MG63 (cell line): ENCODE measurements at regions not wholly inside any gene's neighbourhood (a gene's known extent, or its start where the extent isn't known, plus 50 kb on each side); places are given as distances from the start of the nearest gene placed in this dataset.
"Not testable (repeated sequence)": the region's sequence is repeated elsewhere in the genome, so short reads cannot be mapped to it uniquely, and the experiment has no call there.

Experiments used
- DNase-seq: peaks from one replicate; pipeline ENCODE4 v3.0.0-alpha.2; 2020
- H3K27me3 ChIP-seq: fragments of 250-450 bp; sonication (Bioruptor Pico); 2 replicates; pipeline ENCODE4 v1.5.1; 2020; ENCODE audit warnings: mild to moderate bottlenecking, moderate library complexity
- H3K36me3 ChIP-seq: fragments of 250-450 bp; sonication (Bioruptor Pico); 2 replicates; pipeline ENCODE4 v1.5.1; 2020; ENCODE audit warnings: mild to moderate bottlenecking, moderate library complexity
- H3K4me3 ChIP-seq: fragments of 250-450 bp; sonication (Bioruptor Pico); 2 replicates; pipeline ENCODE4 v1.5.1; 2020; ENCODE audit warnings: mild to moderate bottlenecking, moderate library complexity
- H3K9me3 ChIP-seq: fragments of 250-450 bp; sonication (Bioruptor Pico); 2 replicates; pipeline ENCODE4 v1.5.1; 2020; ENCODE audit warnings: mild to moderate bottlenecking, moderate library complexity

- Histone ChIP-seq H3K4me3 (no peak overlapping the region), H3K36me3 (no peaks in the 10 kb centered on the region)
- no peak for DNase-seq
Measured at GRCh38 chr14:49036984-49037516, 549.1 kb downstream of the RPS29 start.

DNA sequence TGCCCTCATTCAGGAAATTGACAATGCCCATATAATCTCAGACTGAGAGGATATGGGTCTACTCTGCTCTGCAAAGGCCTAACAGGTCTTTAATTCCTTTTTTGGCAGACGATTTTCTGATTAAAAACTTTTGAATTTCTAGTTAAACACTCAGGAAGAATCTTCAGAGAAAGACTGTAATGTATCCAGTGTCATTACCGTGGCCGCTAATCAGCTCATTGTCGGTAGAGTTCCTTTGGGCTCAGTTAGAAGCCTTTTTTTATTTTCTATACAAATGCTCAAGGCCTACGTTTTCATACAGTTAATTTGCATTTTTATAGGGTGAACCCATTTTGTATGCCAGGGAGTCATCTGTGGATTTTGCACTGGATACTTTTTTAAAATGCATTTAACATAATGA, 549.9 kb downstream of the RPS29 start:
- Histone ChIP-seq H3K36me3 (no peaks in the 10 kb centered on the region), H3K4me3 (no peak overlapping the region), H3K27me3 (no peaks in the 10 kb centered on the region), H3K9me3 (no peaks in the 10 kb centered on the region)
- no peak for DNase-seq

More at GRCh38 chr14:49036984-49037516, 549.1 kb downstream of the RPS29 start:
- H3K9me3 ChIP-seq = no peaks in the 10 kb centered on the region
- H3K27me3 ChIP-seq = no peaks in the 10 kb centered on the region

GRCh38 chr14:49033131-49033530, 553.0 kb downstream of the RPS29 start:
- DNase-seq = no peak
- H3K36me3 ChIP-seq = no peaks in the 10 kb centered on the region
- no peaks in the 10 kb centered on the region for H3K9me3 ChIP-seq
- no peaks in the 10 kb centered on the region for H3K27me3 ChIP-seq
- no peak overlapping the region for H3K4me3 ChIP-seq

GRCh38 chr14:49031710-49032109, 554.5 kb downstream of the RPS29 start:
- not testable (repeated sequence) for H3K9me3 ChIP-seq, H3K27me3 ChIP-seq, DNase-seq, H3K36me3 ChIP-seq, H3K4me3 ChIP-seq

DNA sequence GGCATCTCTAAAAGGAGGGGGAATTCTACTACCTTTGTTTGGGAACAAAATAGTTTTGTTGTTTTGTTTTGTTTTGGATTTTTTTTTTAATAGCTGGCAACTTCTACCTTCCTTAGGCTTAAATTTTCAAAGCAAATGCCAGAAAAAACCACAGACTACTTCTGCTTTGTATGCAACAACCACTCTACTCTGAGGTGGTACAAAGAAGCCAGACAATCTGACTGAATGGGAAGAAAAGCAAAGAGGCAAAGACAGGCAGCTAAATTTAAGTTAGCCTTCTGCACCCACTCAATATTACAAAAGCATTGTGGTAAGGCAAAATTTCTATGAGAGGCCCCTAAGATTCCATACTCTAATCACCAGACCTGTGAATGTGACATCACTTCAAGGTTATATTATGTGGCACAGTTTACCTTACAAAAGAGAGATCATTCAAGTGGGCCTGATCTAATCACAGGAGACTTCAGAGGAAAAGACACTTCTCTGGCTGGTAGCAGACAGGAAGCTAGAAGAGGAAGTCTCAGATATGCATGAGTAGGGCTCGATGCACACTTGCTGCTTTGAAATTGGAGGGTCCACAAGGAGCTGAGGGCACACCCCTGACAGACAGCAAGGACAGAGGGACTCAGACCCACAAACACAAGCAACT, 566.6 kb downstream of the RPS29 start:
- Histone ChIP-seq H3K9me3 (no peaks in the 10 kb centered on the region), H3K27me3 (no peaks in the 10 kb centered on the region)

DNA sequence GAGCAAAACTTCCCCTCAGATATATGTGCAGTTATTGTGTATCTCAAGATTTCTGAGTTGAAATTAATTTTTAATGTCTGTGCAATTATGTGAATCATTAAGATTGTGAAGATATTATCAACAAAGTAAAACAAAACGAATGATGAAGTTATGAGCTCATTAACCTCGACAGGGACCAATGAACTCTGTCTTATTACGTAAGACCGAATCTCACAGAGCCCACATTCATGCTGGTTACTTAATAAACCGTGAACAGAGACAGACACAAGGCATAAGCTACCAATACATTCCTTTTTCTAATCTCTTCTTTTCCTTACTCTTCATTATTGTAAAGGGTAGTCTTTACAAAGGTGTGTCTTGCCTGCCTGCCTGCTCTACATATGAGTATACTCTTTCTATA, 568.7 kb downstream of the RPS29 start:
- no peaks in the 10 kb centered on the region for H3K27me3 ChIP-seq
- DNase-seq = no peak
- no peak overlapping the region for H3K4me3 ChIP-seq
- no peaks in the 10 kb centered on the region for H3K9me3 ChIP-seq
- no peaks in the 10 kb centered on the region for H3K36me3 ChIP-seq

More for the DNA sequence above, 566.6 kb downstream of the RPS29 start:
- Histone ChIP-seq H3K4me3 (no peak overlapping the region), H3K36me3 (no peaks in the 10 kb centered on the region)
- no peak for DNase-seq

DNA sequence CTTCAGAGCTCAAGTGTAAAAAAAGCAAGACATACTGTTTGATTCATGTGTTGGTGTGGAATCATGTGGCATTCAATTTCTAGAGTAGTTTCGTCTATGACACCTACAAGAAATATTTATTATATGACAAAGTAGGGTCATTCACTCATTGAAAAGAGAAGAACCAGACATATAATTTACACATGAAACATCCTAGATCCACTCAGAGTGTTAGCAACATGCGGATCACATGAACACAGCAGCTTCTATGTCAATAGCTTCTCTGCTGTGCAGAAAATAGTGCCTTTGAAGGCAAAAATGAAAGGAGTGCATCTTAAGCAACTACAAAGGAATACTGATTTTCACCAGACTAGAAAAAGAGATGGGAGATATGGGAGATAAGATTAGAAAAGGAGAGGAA, 569.8 kb downstream of the RPS29 start:
- Histone ChIP-seq H3K36me3 (no peaks in the 10 kb centered on the region), H3K27me3 (no peaks in the 10 kb centered on the region)
- no peak for DNase-seq

GRCh38 chr14:49014476-49014875, 571.7 kb downstream of the RPS29 start:
- no peak for DNase-seq

More for the DNA sequence above, 569.8 kb downstream of the RPS29 start:
- Histone ChIP-seq H3K9me3 (no peaks in the 10 kb centered on the region), H3K4me3 (no peak overlapping the region)

DNA sequence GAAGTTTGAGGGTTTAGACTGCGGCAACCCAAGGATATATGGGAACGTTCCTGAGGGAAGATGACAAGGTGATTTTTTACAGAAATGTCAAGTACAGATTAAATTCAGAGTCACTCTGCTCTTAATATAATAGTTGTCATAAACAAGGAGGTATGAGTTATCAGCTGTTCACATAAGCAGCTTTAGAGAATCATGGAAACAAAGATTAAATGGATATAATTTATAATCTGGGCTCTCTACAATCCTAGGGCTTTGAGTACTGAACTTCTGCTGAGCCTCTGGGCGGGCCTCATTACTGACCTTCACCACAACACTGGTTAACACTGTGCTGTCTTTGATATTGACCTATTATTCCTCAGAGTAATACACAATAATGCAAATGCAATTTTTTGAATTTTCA, 577.8 kb downstream of the RPS29 start:
- Histone ChIP-seq H3K9me3 (no peaks in the 10 kb centered on the region), H3K36me3 (no peaks in the 10 kb centered on the region), H3K4me3 (no peak overlapping the region), H3K27me3 (no peaks in the 10 kb centered on the region)
- DNase-seq = no peak

More at GRCh38 chr14:49014476-49014875, 571.7 kb downstream of the RPS29 start:
- Histone ChIP-seq H3K4me3 (no peak overlapping the region), H3K9me3 (no peaks in the 10 kb centered on the region), H3K36me3 (no peaks in the 10 kb centered on the region), H3K27me3 (no peaks in the 10 kb centered on the region)

- H3K27me3 ChIP-seq = no peaks in the 10 kb centered on the region
- no peaks in the 10 kb centered on the region for H3K9me3 ChIP-seq
- no peak for DNase-seq
- no peak overlapping the region for H3K4me3 ChIP-seq
- H3K36me3 ChIP-seq = no peaks in the 10 kb centered on the region
Measured at GRCh38 chr14:48991141-48991540, 595.0 kb downstream of the RPS29 start.

DNA sequence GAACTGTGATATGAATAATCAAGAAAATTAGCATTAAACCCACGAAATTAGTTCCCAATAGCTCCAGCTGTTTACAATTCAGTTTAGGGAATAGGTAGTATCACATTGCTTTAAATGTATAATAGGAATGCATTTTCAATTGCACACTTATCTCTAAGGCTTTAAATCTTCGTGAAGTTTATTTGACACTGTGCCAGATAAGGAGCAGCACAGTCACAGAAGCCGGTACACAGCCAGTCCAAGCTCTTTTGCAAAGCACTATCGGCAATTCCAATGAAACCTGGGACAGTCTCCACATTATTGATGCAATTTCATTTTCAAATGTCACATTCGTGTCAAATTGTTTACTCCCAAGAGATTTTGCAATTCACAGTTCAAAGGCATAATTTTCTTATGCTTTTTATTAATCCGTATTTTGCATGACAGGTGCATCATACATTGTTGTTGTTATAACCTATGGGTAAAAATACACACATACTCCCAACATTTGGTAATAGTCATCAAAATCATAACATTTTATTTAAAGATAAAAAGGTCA, 602.8 kb downstream of the RPS29 start:
- H3K27me3 ChIP-seq = no peaks in the 10 kb centered on the region
- H3K4me3 ChIP-seq = no peak overlapping the region
- no peaks in the 10 kb centered on the region for H3K36me3 ChIP-seq
- DNase-seq = no peak
- H3K9me3 ChIP-seq = no peaks in the 10 kb centered on the region

DNA sequence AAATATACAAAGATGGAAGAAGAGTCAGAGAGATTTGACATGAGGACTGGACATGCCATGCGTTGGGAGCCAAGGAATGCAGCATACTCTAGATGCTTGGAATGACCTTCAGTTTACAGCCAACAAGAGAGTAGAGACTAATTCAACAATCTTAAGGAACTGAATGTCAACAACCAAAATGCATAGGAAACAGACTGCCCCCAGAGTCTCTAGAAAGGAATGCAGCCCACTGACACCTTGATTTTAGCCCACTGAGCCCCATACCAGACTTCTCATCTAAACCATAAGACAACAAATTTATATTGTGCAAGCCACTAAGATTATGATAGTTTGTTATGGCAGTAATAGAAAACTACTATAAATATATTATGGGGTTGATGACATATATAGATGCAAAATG, 611.2 kb downstream of the RPS29 start:
- no peak for DNase-seq
- H3K4me3 ChIP-seq = no peak overlapping the region
- no peaks in the 10 kb centered on the region for H3K27me3 ChIP-seq
- H3K9me3 ChIP-seq = no peaks in the 10 kb centered on the region
- H3K36me3 ChIP-seq = no peaks in the 10 kb centered on the region

DNA sequence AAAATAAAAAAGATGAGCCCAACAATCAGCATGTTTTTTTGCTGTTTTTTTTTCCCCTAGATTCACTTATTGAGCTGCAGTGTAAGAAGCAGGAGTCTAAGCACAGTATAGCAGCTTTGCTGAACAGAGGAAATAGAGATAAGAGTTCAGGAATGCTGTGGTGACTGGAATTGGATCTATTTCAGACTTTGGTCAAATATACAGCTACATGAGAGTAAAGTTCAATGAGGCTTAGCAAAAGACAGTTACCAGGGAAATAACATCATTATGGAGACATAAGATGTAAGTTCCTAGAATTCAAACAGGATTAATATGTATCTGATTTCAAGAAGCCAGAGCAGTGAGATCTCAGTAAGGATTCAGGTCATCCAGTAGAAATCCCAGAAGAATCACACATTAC, 613.0 kb downstream of the RPS29 start:
- Histone ChIP-seq H3K4me3 (no peak overlapping the region), H3K36me3 (no peaks in the 10 kb centered on the region), H3K9me3 (no peaks in the 10 kb centered on the region), H3K27me3 (no peaks in the 10 kb centered on the region)
- DNase-seq = no peak

- DNase-seq = no peak
- Histone ChIP-seq H3K36me3 (no peaks in the 10 kb centered on the region), H3K4me3 (no peak overlapping the region), H3K27me3 (no peaks in the 10 kb centered on the region), H3K9me3 (no peaks in the 10 kb centered on the region)
Measured at GRCh38 chr14:48970943-48971342, 615.2 kb downstream of the RPS29 start.

DNA sequence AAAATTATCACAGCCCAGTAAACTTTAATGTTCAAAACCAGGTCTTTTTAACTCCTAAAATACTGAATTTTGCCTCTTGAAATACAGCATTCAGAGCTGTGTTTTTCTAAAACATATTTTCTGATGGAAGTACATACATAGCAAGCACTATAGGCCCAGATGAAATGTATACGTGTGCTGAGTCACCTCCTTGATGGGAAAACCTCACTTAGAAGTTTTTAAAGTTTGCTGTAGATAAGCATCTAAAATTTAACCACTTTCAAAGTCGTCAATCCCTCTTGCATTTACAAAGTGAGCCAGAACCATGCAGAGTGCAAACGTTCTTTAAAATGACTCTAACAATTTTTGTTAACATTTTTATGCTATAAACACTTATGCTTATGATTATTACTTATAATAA, 618.8 kb downstream of the RPS29 start:
- H3K4me3 ChIP-seq = no peak overlapping the region
- no peaks in the 10 kb centered on the region for H3K9me3 ChIP-seq
- DNase-seq = no peak
- H3K36me3 ChIP-seq = no peaks in the 10 kb centered on the region
- H3K27me3 ChIP-seq = no peaks in the 10 kb centered on the region

- no peaks in the 10 kb centered on the region for H3K27me3 ChIP-seq
- no peak overlapping the region for H3K4me3 ChIP-seq
Measured at GRCh38 chr14:48963231-48963790, 622.9 kb downstream of the RPS29 start.

DNA sequence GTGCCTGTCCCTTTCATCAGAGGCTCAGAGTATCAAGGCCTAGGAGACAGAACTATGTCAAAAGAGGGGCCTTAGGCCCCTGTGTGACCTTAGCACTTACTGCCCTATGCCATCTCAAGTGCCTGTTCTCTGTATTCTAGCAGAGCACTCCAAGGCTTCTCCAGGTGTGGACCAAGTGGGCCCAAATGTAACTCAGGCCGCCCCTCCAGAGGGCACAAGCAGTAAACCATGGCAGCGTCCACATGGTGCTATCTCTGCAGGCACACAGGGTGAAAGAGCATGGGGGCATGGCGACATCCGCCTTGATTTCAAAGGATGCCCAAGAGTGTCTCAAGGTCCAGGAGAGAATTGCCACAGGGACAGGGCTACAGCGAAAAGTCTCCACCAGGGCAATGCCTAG, 628.7 kb downstream of the RPS29 start:
- H3K36me3 ChIP-seq = no peaks in the 10 kb centered on the region
- no peaks in the 10 kb centered on the region for H3K27me3 ChIP-seq
- no peak for DNase-seq
- no peaks in the 10 kb centered on the region for H3K9me3 ChIP-seq
- H3K4me3 ChIP-seq = no peak overlapping the region

More at GRCh38 chr14:48963231-48963790, 622.9 kb downstream of the RPS29 start:
- DNase-seq = no peak
- H3K9me3 ChIP-seq = no peaks in the 10 kb centered on the region
- H3K36me3 ChIP-seq = no peaks in the 10 kb centered on the region

- DNase-seq = no peak
- Histone ChIP-seq H3K36me3 (no peaks in the 10 kb centered on the region), H3K4me3 (no peak overlapping the region), H3K9me3 (no peaks in the 10 kb centered on the region), H3K27me3 (no peaks in the 10 kb centered on the region)
Measured at GRCh38 chr14:48955857-48956256, 630.3 kb downstream of the RPS29 start.
